ENCODE measurements at regions not wholly inside any gene's neighbourhood (a gene's known extent, or its start where the extent isn't known, plus 50 kb on each side); places are given as distances from the start of the nearest gene placed in this dataset.

- Histone ChIP-seq H3K36me3 (no peaks in the 10 kb centered on the region), H3K9me3 (no peaks in the 10 kb centered on the region), H3K27me3 (no peaks in the 10 kb centered on the region), H3K27ac (no peak overlapping the region), H3K4me3 (replicated peaks in 1 of 3) (no peak overlapping the region), H3K4me1 (peaks cover 26 to 30% of the 10 kb centered on the region in 2 donors)
- 92 to 97% methylated on average over 7 of the region's 7 CpGs for WGBS, 2 donors
- no peak for TF ChIP-seq CTCF (IDR thresholded peaks at IDR 0.05)
- TF ChIP-seq POLR2A (IDR thresholded peaks at IDR 0.05) = no peak
- DNase-seq = no peak
- intact Hi-C loops (cut with DNase I) = no loop called here
Observed at GRCh38 chr10:29827512-29827911, 192.7 kb upstream of the SVIL start.

- H3K4me3 ChIP-seq (replicated peaks in 1 of 3) = no peak overlapping the region
- 59 to 72% methylated on average over 5 of the region's 5 CpGs for WGBS, 2 donors
- TF ChIP-seq POLR2A (IDR thresholded peaks at IDR 0.05) (no peak), CTCF (IDR thresholded peaks at IDR 0.05) (no peak)
Observed at GRCh38 chr10:29826801-29827450, 192.2 kb upstream of the SVIL start.

GRCh38 chr10:29826221-29826620, 191.4 kb upstream of the SVIL start:
- TF ChIP-seq CTCF (IDR thresholded peaks at IDR 0.05) (no peak), POLR2A (IDR thresholded peaks at IDR 0.05) (no peak)
- no peak overlapping the region for H3K4me3 ChIP-seq (replicated peaks in 1 of 3)
- peaks cover 31 to 32% of the 10 kb centered on the region in 2 donors for H3K4me1 ChIP-seq
- H3K27ac ChIP-seq = no peak overlapping the region
- no peaks in the 10 kb centered on the region for H3K27me3 ChIP-seq
- DNase-seq = peak in 1 of 2 donors; percentile 27
- no peaks in the 10 kb centered on the region for H3K9me3 ChIP-seq
- intact Hi-C loops (cut with DNase I) = no loop called here
- no peaks in the 10 kb centered on the region for H3K36me3 ChIP-seq
- WGBS, 2 donors = 71 to 75% methylated on average over 5 of the region's 5 CpGs

More at GRCh38 chr10:29826801-29827450, 192.2 kb upstream of the SVIL start:
- intact Hi-C loops (cut with DNase I) = no loop called here
- no peaks in the 10 kb centered on the region for H3K9me3 ChIP-seq
- H3K27me3 ChIP-seq = no peaks in the 10 kb centered on the region
- H3K27ac ChIP-seq = no peak overlapping the region
- H3K36me3 ChIP-seq = no peaks in the 10 kb centered on the region
- no peak for DNase-seq
- peaks cover 26 to 30% of the 10 kb centered on the region in 2 donors for H3K4me1 ChIP-seq

- no peak for DNase-seq
- intact Hi-C loops (cut with DNase I) = no loop called here
- Histone ChIP-seq H3K9me3 (no peaks in the 10 kb centered on the region), H3K4me1 (peaks cover 32 to 35% of the 10 kb centered on the region in 2 donors), H3K27ac (no peak overlapping the region), H3K36me3 (no peaks in the 10 kb centered on the region), H3K27me3 (no peaks in the 10 kb centered on the region), H3K4me3 (replicated peaks in 1 of 3) (no peak overlapping the region)
- 81 to 88% methylated on average over 7 of the region's 7 CpGs for WGBS, 2 donors
- TF ChIP-seq POLR2A (IDR thresholded peaks at IDR 0.05) = no peak
- no peak for TF ChIP-seq CTCF (IDR thresholded peaks at IDR 0.05)
Observed at GRCh38 chr10:29823553-29824080, 188.8 kb upstream of the SVIL start.

- Histone ChIP-seq H3K36me3 (no peaks in the 10 kb centered on the region), H3K27ac (peak overlapping the region in 2 of 3 donors; percentile 18 to 21), H3K9me3 (no peaks in the 10 kb centered on the region), H3K4me3 (replicated peaks in 1 of 3) (no peak overlapping the region), H3K27me3 (no peaks in the 10 kb centered on the region), H3K4me1 (peaks cover 21% of the 10 kb centered on the region in 2 donors)
- peak; percentile 54 to 68 for DNase-seq
- WGBS, 2 donors = 47% methylated on average over 14 of the region's 14 CpGs; no CpG with 5 or more reads in 1 of the 2 donors
- intact Hi-C loops (cut with DNase I) = no loop called here
- TF ChIP-seq POLR2A (IDR thresholded peaks at IDR 0.05) (peak in 1 of 2 donors; percentile 8), CTCF (IDR thresholded peaks at IDR 0.05) (no peak)
Observed at GRCh38 chr10:29820890-29821461, 186.2 kb upstream of the SVIL start.

All from thyroid gland (tissue), 4 donors.